IPS DF 6.9 (cell line): ENCODE measurements at regions not wholly inside any gene's neighbourhood (a gene's known extent, or its start where the extent isn't known, plus 50 kb on each side); places are given as distances from the start of the nearest gene placed in this dataset.
"Not testable (repeated sequence)": the region's sequence is repeated elsewhere in the genome, so short reads cannot be mapped to it uniquely, and the experiment has no call there.

Experiments used
- DNase-seq: peaks from one replicate; pipeline ENCODE4 v3.0.0-alpha.2; 2013; ENCODE audit warnings: low read depth, low spot score
- H3K27ac ChIP-seq: one replicate; pipeline ENCODE4 v1.5.1; 2013; ENCODE audit warnings: low read length, control low read depth
- H3K27me3 ChIP-seq: 2 replicates; pipeline ENCODE4 v1.6.1; 2013; ENCODE audit warnings: mild to moderate bottlenecking, low read length; ENCODE audit not compliant: control insufficient read depth, insufficient read depth
- H3K36me3 ChIP-seq: 2 replicates; pipeline ENCODE4 v1.6.1; 2013; ENCODE audit warnings: low read length; ENCODE audit not compliant: control insufficient read depth, insufficient read depth
- H3K4me1 ChIP-seq: 2 replicates; pipeline ENCODE4 v1.6.1; 2013; ENCODE audit warnings: low read length; ENCODE audit not compliant: control insufficient read depth, insufficient read depth
- H3K4me3 ChIP-seq: 2 replicates; pipeline ENCODE4 v1.5.1; 2013; ENCODE audit warnings: mild to moderate bottlenecking, low read length
- H3K9me3 ChIP-seq: 2 replicates; pipeline ENCODE4 v1.6.1; 2013; ENCODE audit warnings: low read length, inconsistent platforms; ENCODE audit not compliant: control insufficient read depth, insufficient read depth
- WGBS: extraction: QIAGEN DNeasy Blood & Tissue Kit; methylation state at CpG from one replicate; pipeline ENCODE4 v1.1.7; 2013; ENCODE audit warnings: mixed read lengths, missing lambda C conversion rate; ENCODE audit not compliant: insufficient read length, insufficient coverage; 5-methylcytosine and 5-hydroxymethylcytosine counted together

DNA sequence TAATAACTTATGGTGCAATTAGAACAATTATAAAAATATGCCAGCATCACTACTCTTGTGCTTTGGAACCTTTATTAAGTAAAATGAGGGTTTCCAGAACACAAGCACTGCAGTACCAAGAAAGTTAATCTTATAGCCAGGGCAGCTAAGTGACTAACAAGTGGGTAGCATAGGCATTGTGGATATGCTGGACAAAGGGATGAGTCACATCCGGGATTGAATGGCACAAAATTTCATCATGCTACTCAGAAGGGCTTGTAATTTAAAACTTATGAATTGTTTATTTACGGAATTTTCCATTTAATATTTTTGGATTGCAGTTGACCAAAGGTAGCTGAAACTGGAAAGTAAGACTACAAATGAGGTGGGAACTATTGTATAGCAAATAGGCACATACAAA lies 250.6 kb downstream of the C7orf25 start:
- Histone ChIP-seq H3K9me3 (no peaks in the 10 kb centered on the region), H3K36me3 (no peaks in the 10 kb centered on the region), H3K27me3 (no peaks in the 10 kb centered on the region), H3K4me1 (no peaks in the 10 kb centered on the region), H3K4me3 (no peak overlapping the region), H3K27ac (no peak overlapping the region)
- no CpG with 5 or more reads among the region's 2 CpGs for WGBS
- DNase-seq: no peak

DNA sequence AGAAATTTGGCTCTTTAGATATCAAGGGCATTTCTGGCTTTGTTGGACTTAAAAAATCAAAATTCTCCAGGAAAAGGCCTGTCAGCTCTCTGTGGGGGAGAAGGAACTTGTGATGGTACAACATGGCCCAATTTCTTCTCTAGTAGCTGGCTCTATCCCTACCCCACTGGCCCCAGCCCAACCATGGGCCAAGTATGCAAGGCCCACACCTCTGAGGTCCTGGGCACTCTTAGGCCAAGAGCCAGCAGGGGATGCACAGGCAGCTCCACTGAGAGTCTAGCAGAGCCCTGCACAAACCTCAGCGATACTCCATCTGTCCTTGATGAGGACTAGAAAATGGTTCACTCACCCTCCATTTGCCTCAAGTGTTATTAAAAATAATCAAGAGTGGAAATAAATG lies 261.2 kb downstream of the C7orf25 start:
- no CpG with 5 or more reads among the region's 1 CpG for WGBS
- Histone ChIP-seq H3K9me3 (no peaks in the 10 kb centered on the region), H3K4me3 (no peak overlapping the region), H3K27ac (no peak overlapping the region), H3K27me3 (no peaks in the 10 kb centered on the region), H3K4me1 (no peaks in the 10 kb centered on the region; the same call in 1 of the 2 replicates), H3K36me3 (no peaks in the 10 kb centered on the region)
- no peak for DNase-seq

DNA sequence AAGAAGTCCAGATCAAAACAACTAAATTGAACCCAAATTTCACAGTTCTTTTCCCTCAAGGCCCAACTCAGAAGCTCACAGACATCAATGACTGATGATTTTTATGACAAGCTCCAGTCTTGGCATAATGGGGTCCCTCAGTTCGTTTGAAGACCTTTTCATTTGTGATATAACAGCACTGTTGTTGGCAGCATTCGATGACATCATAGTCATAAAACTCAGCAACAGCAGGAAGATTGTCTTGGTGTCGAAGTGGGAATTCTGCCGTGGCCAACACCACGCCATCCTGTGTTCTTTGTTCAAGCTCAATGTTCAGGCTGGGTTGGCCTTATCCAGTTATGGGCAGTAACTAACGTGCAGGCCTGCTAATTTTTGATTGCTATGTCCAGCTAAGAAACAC lies 261.7 kb downstream of the C7orf25 start:
- H3K9me3 ChIP-seq: no peaks in the 10 kb centered on the region
- no peak overlapping the region for H3K27ac ChIP-seq
- no CpG with 5 or more reads among the region's 6 CpGs for WGBS
- no peaks in the 10 kb centered on the region for H3K36me3 ChIP-seq
- no peak for DNase-seq
- no peak overlapping the region for H3K4me3 ChIP-seq
- H3K27me3 ChIP-seq: no peaks in the 10 kb centered on the region
- no peaks in the 10 kb centered on the region; the same call in 1 of the 2 replicates for H3K4me1 ChIP-seq

DNA sequence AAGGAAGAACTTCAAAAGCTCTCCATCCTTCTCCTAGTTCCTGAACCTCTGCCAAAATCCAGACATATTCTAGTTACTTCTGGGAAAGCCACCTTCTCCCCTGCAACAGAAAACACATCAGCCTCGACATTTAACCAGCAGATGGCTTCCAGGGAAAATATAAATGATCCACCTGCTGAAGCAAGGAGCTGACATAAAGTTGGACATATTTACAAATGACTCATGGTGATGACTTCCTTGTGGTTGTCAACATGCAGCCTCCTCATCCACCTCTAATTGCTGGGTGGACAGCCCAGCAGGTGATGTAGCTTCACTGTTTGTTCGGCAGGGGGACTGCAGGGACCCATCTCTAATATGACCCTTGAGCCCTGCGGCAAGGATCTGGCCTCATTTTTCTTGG lies 266.0 kb downstream of the C7orf25 start:
- DNase-seq: no peak
- WGBS: no CpG with 5 or more reads among the region's 3 CpGs
- no peak overlapping the region for H3K27ac ChIP-seq
- H3K27me3 ChIP-seq: no peaks in the 10 kb centered on the region
- H3K4me1 ChIP-seq: no peaks in the 10 kb centered on the region
- H3K36me3 ChIP-seq: no peaks in the 10 kb centered on the region
- no peak overlapping the region for H3K4me3 ChIP-seq
- H3K9me3 ChIP-seq: no peaks in the 10 kb centered on the region

DNA sequence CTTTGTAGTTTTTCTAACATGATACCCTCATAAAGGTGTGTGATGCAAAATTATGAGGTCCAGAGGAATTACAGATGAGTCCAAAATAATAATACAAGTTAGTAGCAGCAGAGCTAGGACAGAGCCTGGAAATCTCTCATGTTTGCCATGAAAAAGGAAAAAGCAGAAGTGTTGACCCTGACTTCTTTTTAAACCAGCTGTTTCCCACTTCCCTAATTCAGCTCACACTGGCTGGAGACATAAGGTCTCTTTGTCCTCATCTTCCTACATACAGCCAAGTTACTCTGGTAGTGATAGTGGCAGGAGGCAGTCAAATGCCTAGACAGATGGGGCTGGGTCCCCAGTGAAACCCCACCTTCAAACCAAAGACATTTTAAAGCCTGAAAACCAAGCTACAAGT lies 269.2 kb downstream of the C7orf25 start:
- Histone ChIP-seq H3K27ac (no peak overlapping the region), H3K27me3 (no peaks in the 10 kb centered on the region), H3K4me3 (no peak overlapping the region), H3K9me3 (no peaks in the 10 kb centered on the region), H3K4me1 (no peaks in the 10 kb centered on the region), H3K36me3 (no peaks in the 10 kb centered on the region)
- no peak for DNase-seq

DNA sequence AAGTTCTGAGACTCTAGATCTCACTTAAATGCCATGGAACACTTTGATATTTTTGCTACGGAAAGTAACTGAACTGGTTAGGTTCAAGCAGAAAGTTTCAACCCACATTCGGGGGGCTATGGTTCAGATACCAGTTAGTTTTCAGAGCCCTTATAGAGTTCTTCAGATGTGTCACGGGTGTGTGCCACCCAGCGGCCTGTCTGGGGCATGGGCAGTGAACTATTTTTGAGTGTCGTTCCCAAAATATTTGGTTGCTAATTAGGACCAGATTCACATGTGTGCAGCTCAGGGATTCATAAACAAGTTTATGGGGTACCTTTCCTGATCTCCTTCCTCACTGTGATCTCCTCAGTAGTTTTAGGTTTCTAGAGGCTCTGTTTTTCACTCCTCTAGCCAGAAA lies 271.9 kb downstream of the C7orf25 start:
- no peak for DNase-seq
- WGBS: no CpG with 5 or more reads among the region's 5 CpGs

DNA sequence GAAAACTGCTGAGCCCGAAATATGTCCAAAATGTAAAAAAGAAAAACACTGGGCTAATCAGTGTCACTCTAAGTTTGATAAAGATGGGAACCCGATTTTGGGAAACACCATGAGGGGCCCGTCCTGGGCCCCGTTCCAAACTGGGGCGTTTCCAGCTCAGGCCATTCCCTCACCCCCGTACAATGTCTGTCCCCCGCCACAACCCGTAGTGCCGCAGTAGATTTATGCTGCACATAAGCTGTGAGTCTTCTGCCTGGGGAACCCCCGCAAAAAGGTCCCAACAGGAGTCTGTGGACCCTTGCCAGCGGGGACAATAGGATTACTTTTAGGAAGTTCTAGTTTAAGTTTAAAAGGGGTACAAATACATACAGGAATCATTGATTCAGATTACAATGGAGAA lies 275.5 kb downstream of the C7orf25 start:
- DNase-seq, H3K4me3 ChIP-seq, H3K4me1 ChIP-seq, H3K36me3 ChIP-seq, H3K27ac ChIP-seq, H3K27me3 ChIP-seq, H3K9me3 ChIP-seq: not testable (repeated sequence)
- WGBS: no CpG with 5 or more reads among the region's 11 CpGs

More for the DNA sequence above, 271.9 kb downstream of the C7orf25 start:
- no peaks in the 10 kb centered on the region for H3K9me3 ChIP-seq
- H3K36me3 ChIP-seq: no peaks in the 10 kb centered on the region
- no peak overlapping the region for H3K27ac ChIP-seq
- no peaks in the 10 kb centered on the region for H3K4me1 ChIP-seq
- no peak overlapping the region for H3K4me3 ChIP-seq
- no peaks in the 10 kb centered on the region for H3K27me3 ChIP-seq

DNA sequence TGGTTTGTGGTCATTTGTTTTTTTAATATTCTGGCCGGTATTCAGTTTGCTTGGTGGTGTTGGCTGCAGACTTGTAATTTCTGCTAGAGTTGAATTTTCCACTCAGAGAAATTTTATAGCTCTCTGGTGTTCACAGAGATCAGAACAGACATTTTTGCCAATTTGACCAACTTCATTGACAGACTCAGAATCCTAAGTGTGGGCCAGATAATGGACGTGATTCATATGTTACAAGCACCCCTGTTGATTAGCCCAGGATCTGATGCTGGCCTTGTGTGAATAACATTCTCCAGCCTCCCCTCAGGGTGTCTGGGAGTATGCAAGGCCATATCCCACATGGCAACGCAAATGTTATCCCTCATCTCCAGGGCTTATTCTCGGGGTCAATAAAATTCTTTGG lies 283.8 kb downstream of the C7orf25 start:
- Histone ChIP-seq H3K27me3 (no peaks in the 10 kb centered on the region; the same call in 1 of the 2 replicates), H3K27ac (no peak overlapping the region), H3K4me1 (no peaks in the 10 kb centered on the region), H3K4me3 (no peak overlapping the region), H3K9me3 (no peaks in the 10 kb centered on the region), H3K36me3 (no peaks in the 10 kb centered on the region)
- WGBS: no CpG with 5 or more reads among the region's 4 CpGs
- DNase-seq: no peak

DNA sequence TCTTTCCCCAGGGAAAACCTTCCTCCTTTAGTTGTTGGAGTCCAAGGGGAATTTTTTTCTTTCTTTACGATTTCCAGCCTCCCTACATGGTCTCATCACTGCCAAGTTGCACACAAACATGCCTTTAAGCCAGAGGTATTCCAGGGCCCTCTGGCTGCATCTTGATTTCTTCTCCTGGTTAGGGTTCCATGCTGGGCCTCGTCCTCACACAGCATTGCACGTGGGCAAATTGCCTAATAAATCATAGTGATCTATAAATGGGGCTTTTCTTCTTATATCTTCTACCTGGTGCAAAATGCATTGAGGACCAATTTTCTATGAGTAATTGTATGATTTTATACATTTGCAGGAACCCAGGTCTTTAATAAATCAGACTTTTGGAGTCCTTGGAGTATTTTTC lies 284.2 kb downstream of the C7orf25 start:
- WGBS: no CpG with 5 or more reads among the region's 3 CpGs
- H3K4me3 ChIP-seq: no peak overlapping the region
- no peak overlapping the region for H3K27ac ChIP-seq
- no peaks in the 10 kb centered on the region for H3K4me1 ChIP-seq
- H3K36me3 ChIP-seq: no peaks in the 10 kb centered on the region
- H3K9me3 ChIP-seq: no peaks in the 10 kb centered on the region
- H3K27me3 ChIP-seq: no peaks in the 10 kb centered on the region; the same call in 1 of the 2 replicates
- DNase-seq: no peak

DNA sequence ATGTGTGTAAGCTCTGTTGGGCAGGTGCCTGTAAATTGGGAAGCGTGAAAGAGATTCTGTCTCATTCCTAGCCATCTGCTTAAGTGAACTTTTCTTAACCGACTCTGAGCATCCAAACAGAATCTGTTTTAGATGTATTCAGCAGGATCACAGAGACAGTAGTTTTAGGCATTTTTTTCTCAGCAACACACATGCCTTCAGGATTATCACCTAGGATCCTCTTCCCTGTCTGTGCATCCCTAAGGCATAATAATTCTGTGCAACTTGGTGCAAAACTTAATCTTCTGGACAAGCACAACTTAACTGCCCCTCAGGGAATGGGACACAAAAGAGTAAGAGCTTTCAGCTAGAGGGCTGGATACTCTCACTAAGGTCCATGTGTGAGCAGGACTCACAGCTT lies 284.8 kb downstream of the C7orf25 start:
- DNase-seq: no peak
- H3K4me1 ChIP-seq: no peaks in the 10 kb centered on the region
- no peaks in the 10 kb centered on the region; the same call in 1 of the 2 replicates for H3K27me3 ChIP-seq
- H3K36me3 ChIP-seq: no peaks in the 10 kb centered on the region
- WGBS: no CpG with 5 or more reads among the region's 2 CpGs
- no peak overlapping the region for H3K27ac ChIP-seq
- H3K4me3 ChIP-seq: no peak overlapping the region
- no peaks in the 10 kb centered on the region for H3K9me3 ChIP-seq

DNA sequence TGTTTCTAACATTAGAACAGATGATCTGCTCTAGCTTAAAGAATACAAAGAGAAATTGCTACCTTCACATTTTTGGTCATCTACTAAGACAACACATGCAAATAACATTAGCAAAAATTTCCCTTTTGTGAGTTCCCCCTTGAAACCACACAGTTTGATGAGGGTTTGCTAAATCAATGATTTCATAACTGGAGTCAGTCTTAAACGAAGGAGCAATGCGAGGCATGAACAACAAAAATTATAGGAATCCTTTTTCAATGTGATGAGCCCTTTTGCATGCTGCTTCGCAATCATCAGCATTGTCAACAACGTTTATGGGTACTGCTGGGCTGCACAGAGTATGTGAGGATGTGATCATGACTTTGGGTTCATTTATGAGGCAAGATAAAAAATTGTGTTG lies 286.4 kb downstream of the C7orf25 start:
- Histone ChIP-seq H3K4me1 (no peaks in the 10 kb centered on the region), H3K36me3 (no peaks in the 10 kb centered on the region), H3K27ac (no peak overlapping the region), H3K27me3 (no peaks in the 10 kb centered on the region; the same call in 1 of the 2 replicates), H3K9me3 (no peaks in the 10 kb centered on the region), H3K4me3 (no peak overlapping the region)
- no peak for DNase-seq
- WGBS: no CpG with 5 or more reads among the region's 4 CpGs
